WERI-Rb-1 (cell line): ENCODE measurements at regions not wholly inside any gene's neighbourhood (a gene's known extent, or its start where the extent isn't known, plus 50 kb on each side); places are given as distances from the start of the nearest gene placed in this dataset.

Source experiments
- DNase-seq: peaks from one replicate; pipeline ENCODE4 v3.0.0-alpha.2; 2020
- H3K27ac ChIP-seq: fragments of 250-450 bp; sonication (Bioruptor Pico); 2 replicates; pipeline ENCODE4 v1.5.1; 2020; ENCODE audit warnings: mild to moderate bottlenecking, moderate library complexity
- H3K27me3 ChIP-seq: fragments of 250-450 bp; sonication (Bioruptor Pico); 2 replicates; pipeline ENCODE4 v1.5.1; 2021; ENCODE audit warnings: mild to moderate bottlenecking, low read depth, moderate library complexity; ENCODE audit not compliant: insufficient read depth, severe bottlenecking
- H3K36me3 ChIP-seq: fragments of 250-450 bp; sonication (Bioruptor Pico); 2 replicates; pipeline ENCODE4 v1.5.1; 2020; ENCODE audit warnings: mild to moderate bottlenecking, moderate library complexity
- H3K4me3 ChIP-seq: 2 replicates; pipeline ENCODE4 v1.5.1; 2011; ENCODE audit warnings: low read depth, mild to moderate bottlenecking, control low read depth, low read length
- H3K9me3 ChIP-seq: fragments of 250-450 bp; sonication (Bioruptor Pico); 2 replicates; pipeline ENCODE4 v1.5.1; 2021; ENCODE audit warnings: mild to moderate bottlenecking, moderate library complexity; ENCODE audit not compliant: severe bottlenecking
- CTCF ChIP-seq: IDR thresholded peaks from 2 replicates; pipeline ENCODE4 v1.5.1; 2011; ENCODE audit warnings: low read depth, mild to moderate bottlenecking, control low read depth, inconsistent platforms, low read length

- DNase-seq: no peak
These were observed 332.8 kb upstream of the FSHR start for GRCh38 chr2:49487139-49487538.

GRCh38 chr2:49480520-49480919, 326.2 kb upstream of the FSHR start:
- Histone ChIP-seq H3K27me3 (no peaks in the 10 kb centered on the region), H3K4me3 (no peak overlapping the region)
- TF ChIP-seq CTCF: no peak

More at GRCh38 chr2:49487139-49487538, 332.8 kb upstream of the FSHR start:
- no peak overlapping the region for H3K4me3 ChIP-seq
- TF ChIP-seq CTCF: no peak
- no peak overlapping the region for H3K27ac ChIP-seq
- H3K27me3 ChIP-seq: no peaks in the 10 kb centered on the region
- no peaks in the 10 kb centered on the region for H3K9me3 ChIP-seq
- H3K36me3 ChIP-seq: no peaks in the 10 kb centered on the region

GRCh38 chr2:49465157-49465831, 311.0 kb upstream of the FSHR start:
- Histone ChIP-seq H3K4me3 (no peak overlapping the region), H3K9me3 (no peaks in the 10 kb centered on the region), H3K27me3 (no peaks in the 10 kb centered on the region), H3K27ac (no peak overlapping the region), H3K36me3 (no peaks in the 10 kb centered on the region)
- no peak for DNase-seq
- no peak for TF ChIP-seq CTCF

More at GRCh38 chr2:49480520-49480919, 326.2 kb upstream of the FSHR start:
- Histone ChIP-seq H3K36me3 (no peaks in the 10 kb centered on the region), H3K9me3 (no peaks in the 10 kb centered on the region), H3K27ac (no peak overlapping the region)
- DNase-seq: no peak

GRCh38 chr2:49459314-49459993, 305.1 kb upstream of the FSHR start:
- H3K9me3 ChIP-seq: no peaks in the 10 kb centered on the region
- H3K27ac ChIP-seq: no peak overlapping the region
- no peaks in the 10 kb centered on the region for H3K36me3 ChIP-seq
- no peak for TF ChIP-seq CTCF
- DNase-seq: no peak
- no peak overlapping the region for H3K4me3 ChIP-seq
- no peaks in the 10 kb centered on the region for H3K27me3 ChIP-seq

- Histone ChIP-seq H3K4me3 (no peak overlapping the region), H3K36me3 (no peaks in the 10 kb centered on the region), H3K27ac (no peak overlapping the region), H3K9me3 (no peaks in the 10 kb centered on the region), H3K27me3 (no peaks in the 10 kb centered on the region)
- no peak for TF ChIP-seq CTCF
- DNase-seq: no peak
These were observed 289.7 kb upstream of the FSHR start for GRCh38 chr2:49444005-49444404.
